Ammon's horn (tissue), 1 donor: ENCODE measurements at regions not wholly inside any gene's neighbourhood (a gene's known extent, or its start where the extent isn't known, plus 50 kb on each side); places are given as distances from the start of the nearest gene placed in this dataset.
A peak's percentile ranks its signal among the peaks of the same experiment; 100 is the strongest.
"Not testable (repeated sequence)": the region's sequence is repeated elsewhere in the genome, so short reads cannot be mapped to it uniquely, and the experiment has no call there.

Experiments used
- DNase-seq: peaks from one replicate; pipeline ENCODE4 v3.0.0-alpha.2; 2016; ENCODE audit warnings: low spot score

DNA sequence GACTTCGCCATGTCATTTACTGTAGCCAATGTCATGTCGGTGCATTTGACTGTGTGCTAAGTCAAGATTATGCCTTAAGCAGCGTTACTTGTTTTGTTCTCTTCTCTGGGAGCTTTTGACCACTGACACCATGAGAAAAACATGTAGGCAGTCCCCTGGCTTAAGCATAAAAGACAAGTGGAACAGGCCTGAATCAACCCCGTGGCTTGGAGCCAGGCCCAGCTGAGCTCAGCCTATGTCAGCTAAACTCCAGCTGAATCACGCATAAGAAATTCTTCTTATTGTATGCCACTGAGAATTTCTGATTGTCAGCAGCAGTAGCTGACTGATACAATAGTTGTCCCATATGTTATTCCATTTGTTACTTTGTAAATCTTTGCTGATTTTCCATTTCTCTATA is 261.9 kb downstream of the CBLL2 start:
- no peak for DNase-seq

DNA sequence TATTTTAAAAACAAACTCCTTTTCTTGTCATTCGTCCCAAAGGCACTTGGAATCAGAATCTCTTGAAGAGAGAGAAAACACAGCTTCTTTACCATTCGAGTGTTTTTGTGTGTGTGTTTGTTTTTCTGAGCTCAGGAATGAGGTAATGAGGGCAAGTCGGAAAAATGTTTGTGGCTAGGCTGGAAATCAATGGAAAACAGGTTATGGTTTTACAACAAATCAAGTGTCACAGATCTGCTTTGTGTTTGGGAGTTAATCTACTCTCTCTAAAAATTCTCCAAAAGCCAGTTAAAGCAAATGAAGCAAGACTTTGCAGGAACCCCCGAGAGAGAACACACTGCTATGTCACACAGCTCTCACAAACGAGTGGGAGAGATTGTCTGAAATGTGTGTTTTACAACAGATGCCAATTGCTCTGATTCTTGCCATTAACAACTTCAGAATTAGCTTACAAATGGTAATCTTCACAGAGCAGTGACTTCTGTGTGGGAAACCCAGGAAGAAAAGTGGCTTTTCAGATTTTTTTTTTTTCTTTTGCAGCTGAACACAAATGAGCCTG is 264.1 kb downstream of the CBLL2 start:
- peak; percentile 31 for DNase-seq

DNA sequence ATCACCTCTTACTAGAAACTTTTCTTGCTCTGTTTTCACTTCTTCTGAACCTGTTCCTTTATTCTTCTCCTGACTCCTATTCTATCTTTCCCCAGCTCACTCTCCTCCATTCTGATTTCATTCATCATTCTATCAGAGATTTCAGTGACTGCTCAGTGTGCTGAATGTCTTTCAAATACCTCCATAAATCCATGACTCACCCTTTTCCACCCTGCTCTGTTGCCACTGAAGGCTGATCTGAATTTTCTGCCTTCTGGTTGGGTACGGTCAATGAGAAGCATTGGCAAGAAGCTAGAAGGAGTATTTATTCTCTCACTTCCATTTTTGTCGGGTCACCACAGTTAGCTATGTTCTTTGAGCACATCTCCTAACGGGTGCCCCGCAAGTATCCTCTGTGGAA is 265.9 kb downstream of the CBLL2 start:
- no peak for DNase-seq

DNA sequence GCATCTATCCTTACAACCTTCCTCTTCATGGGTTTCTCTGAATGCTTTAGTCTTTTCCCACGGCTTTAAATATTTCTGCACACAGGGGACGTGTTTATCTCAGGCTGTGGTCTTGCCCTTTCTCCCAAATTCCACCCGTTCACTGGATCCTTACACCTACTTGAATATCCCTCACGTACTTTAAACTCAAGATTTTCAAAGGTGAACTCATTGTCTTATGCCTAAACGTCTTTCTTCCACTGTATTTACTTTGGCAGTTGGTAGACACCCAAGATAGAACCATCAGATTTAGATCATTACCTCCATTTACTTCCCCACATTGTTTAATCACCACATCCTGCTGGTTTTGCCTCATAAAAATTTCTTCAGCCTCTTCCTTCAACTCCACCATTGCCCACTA is 269.2 kb downstream of the CBLL2 start:
- DNase-seq: no peak

DNA sequence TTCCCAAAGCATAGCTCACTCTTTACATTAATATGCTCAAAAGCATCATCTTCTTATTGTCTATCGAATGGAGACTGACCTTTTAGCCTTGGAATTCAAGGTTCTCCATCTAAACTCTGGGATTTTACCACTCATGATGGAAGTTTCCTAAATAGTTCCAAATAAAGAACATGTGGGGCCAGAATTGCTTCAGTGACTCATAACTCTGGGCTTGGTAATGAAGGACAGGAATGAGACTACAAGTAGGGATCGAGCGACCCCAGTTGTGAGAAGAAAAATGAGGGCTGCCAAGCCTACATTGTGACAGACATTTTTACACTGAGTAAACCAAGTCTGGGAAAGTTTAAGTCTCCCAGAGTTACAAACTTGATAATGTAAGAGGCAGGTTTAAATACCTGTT is 269.9 kb downstream of the CBLL2 start:
- DNase-seq: no peak

DNA sequence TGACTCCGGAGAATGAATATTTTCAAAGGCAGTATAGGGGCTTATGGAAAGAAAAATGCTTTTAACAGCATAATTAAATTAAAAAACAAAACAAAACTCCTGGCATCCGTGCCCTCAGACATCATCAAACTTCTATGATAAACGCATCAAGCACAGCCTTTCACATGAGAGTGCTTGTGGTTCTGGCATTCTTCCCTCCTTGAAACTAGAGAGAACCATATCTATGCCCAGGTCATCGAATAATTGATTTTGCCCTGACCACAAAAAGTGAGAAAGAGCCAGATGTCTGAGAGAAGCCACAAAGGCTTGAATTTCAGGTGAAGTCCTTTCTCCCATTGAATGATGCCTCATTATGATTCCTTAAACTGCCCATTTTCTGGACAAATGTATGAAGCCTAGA is 286.8 kb downstream of the CBLL2 start:
- no peak for DNase-seq

DNA sequence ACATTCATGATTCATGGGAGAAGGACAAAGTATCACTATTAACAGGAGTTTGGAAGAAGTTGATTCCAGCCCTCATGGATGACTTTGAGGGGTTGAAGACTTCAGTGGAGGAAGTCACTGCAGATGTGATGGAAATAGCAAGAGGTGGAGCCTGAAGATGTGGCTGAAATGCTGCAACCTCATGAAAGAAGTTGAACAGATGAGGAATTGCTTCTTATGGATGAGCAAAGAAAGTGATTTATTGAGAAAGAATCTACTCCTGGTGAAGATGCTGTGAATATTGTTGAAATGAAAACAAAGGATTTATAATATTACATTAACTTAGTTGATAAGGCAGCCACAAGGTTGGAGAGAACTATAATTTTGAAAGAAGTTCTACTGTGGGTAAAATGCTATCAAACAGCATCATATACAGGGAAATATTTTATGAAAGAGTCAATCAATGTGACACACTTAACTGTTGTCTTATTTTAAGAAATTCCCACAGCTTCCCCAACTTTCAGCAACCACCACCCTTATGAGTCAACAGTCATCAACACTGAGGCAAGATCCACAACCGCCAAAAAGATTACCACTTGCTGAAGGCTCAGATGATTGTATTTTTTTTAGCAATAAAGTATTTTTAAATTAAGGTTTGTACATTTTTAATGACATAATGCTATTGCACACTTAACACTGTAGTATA is 302.6 kb downstream of the CBLL2 start:
- DNase-seq: no peak

DNA sequence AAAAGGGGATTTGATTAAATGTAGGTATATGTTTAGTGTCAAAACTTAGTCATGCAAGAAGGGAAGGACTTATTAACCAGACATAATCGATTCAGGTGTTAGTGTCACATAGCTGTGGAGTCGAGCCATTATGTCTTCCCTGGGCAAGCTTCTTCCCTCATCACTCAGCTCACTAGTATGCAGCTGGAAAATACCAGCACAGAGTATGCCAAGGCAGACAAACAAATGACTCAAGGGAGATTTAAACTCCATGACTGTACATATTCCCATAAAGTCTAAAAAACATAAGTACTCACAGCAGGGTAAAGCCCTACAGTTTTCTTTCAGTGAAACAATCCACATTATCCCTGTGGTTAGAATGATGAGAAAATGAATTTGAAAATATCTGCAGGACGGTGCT is 304.5 kb downstream of the CBLL2 start:
- DNase-seq: no peak

DNA sequence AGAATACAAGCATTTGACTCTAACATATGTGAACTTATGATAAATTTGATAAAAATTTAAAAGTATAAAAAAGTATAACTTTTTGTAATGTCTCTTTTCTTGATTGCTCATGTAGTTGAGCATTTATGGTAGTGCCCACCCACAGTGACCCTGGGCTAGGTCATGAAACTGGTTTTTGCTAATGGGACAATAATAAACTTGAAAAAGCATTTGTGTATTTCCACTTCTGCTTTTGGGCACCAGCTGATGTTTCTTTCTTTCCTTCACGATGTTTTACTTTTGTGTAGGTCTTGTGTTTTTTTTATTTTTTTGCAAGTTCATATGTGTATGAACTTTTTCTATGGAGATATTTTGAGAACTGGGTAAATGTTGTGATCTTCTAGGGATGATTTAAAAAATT is 313.1 kb downstream of the CBLL2 start:
- no peak for DNase-seq

DNA sequence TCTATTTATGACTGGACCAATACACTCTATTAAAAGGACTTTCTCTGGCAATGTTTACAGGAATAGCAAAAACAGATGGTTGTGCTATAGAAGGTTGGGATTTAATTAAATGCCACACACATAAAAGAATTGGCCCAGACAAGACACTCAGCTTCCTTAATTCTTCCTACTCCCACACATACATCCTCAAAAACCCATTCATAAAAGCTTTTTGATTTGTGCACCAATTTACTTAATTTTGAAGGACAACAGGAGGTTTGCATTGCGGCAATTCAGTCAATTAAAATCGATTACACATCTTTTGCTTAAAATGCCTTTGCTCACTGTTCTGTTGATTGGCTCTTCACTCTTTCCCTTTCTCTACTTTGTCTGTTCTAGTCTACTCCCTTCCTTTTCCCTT is 317.1 kb downstream of the CBLL2 start:
- no peak for DNase-seq

DNA sequence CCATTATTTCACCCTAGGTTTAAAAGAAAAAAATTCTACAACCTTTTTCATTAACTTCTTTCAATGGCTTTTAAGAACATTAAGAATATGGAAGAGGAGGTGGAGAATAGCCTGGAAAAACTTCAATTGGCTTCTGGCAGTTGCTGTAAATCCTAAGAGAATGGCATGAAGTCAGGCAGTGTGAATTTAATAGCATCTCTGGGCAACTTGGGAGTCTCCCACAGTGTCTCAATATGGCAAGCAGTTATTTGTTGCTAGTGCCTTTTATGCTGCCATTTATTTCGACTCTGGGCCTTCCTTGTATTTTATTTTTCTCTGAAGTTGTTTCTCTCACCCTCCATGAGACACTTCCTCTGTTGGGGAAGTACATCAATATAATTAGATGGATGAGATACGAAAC is 322.1 kb downstream of the CBLL2 start:
- no peak for DNase-seq

DNA sequence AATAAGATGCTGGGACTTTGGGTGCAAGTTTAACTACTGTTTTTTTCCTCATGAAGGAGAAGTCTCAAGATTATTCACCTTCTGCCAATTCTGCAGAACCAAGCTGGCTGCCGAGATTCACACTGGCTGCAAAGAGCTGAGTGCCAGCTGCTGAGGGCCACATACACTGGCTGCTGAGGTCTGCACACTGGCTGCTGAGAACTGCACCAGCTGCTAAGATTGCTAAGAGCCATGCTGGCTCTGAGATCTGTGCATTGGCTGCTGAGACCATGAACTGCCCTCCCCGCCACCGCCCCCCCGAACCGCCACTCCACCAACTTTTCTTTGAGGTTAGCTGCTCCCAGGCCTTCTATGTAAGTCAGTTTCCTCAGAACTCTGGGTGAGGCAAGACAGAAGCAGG is 330.3 kb downstream of the CBLL2 start:
- DNase-seq: no peak

DNA sequence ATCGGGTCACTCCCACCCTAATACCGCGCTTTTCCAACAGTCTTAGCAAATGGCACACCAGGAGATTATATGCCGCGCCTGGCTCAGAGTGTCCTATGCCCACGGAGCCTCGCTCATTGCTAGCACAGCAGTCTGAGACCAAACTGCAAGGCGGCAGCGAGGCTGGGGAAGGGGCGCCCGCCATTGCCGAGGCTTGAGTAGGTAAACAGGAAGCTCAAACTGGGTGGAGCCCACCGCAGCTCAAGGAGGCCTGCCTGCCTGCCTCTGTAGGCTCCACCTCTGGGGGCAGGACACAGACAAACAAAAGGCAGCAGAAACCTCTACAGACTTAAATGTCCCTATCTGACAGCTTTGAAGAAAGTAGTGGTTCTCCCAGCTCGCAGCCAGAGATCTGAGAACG is 336.7 kb downstream of the CBLL2 start:
- DNase-seq: not testable (repeated sequence)

DNA sequence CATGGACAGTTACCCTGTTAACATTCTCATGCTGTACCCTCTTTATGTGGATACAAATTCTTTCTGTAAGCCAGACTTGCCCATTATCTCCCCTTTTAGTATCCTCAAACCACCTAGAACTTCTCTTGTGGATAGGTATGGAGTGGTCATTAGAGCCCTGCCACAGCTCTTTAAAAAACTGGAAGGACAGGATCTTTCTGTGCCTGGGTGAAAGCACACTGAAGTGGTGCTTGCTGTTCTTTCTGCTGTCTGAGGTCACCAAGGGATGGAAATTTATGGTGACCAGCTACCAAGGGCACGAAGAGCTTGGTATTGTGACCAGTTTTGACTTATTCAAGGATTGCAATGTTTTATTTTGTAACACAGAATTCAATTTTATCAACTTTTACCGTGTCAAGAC is 344.2 kb downstream of the CBLL2 start:
- no peak for DNase-seq

DNA sequence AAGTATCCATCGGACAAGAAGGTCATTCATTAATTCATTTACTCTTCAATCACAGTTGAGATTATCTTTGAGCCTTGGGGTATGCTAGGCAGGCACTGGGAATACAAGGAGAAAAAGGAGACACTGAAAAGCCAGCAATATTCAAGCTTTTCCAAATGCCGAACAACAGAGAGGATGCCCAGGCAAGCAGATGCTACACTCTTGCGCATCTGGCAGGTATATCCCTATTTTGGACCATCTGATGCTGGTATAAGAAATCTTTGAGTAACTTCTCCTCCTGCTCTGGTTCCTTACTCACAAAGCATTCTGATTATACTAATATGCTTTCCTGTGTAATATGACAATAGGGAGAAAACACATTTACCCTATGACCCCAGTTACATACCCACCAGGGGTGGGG is 354.9 kb downstream of the CBLL2 start:
- DNase-seq: no peak

DNA sequence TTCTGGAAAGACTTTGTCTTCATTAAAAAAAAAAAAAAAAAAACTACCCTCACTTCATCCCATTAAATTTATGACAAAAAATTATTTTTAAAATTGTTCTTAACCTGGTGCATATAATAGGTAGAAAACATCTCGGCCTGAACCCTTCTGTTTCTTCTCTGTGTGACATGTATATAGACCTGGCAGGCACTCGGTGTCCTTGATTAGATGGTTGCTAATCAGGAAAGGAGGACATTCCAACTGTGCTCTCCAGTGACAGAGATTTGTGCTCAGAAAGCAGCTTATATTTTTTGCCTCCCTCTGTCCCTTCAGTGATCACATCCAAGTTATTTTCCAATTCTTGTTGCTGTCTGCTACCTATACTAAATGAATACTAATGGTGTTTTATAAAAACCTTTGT is 355.6 kb downstream of the CBLL2 start:
- no peak for DNase-seq

DNA sequence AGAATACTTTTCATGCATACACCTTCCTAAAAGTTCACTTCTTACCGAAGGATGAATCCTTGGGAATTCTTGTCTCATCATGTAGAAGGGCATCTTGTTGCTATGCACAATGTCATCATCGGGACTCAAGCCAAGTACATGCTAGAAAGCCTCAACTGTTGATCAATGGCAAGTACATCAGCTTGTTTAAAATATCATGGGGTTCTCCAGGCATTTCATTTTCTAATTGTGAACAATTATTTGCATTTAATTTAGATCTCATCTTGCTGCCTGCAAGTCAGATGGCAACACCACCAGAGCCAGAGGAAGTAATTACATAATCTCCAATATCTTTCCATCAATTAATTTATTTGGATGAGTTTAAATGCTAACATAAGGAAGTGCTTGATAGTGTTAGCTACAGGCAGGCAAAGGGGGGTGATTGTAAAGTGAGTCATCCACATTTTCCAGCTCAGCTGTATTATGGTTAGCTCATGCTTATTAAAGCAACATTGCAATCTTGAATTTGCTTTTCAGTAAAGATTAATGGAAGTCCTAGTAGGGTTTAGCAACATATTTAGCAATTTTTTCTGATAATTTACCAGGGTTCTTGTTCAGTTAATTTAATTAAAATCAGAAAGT is 356.5 kb downstream of the CBLL2 start:
- DNase-seq: peak; percentile 10

DNA sequence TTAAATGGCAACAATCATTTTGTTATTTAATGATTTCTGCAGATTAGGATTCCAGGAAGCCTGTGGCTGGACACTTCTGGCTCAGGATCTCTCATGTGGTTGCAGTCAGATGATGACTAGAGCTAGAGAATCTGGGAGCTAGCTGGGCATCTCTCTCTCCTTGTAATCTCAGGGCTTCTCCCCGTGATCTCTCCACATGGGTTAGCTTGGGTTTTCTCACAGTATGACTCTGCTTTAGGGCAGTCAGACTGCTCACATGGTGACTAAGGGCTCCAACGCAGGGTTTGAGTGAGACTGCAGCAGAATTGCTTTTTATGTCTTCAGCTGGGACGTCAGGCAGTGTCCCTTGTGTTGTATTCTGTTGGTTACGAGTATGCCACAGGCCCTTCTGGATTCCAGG is 361.4 kb downstream of the CBLL2 start:
- no peak for DNase-seq

DNA sequence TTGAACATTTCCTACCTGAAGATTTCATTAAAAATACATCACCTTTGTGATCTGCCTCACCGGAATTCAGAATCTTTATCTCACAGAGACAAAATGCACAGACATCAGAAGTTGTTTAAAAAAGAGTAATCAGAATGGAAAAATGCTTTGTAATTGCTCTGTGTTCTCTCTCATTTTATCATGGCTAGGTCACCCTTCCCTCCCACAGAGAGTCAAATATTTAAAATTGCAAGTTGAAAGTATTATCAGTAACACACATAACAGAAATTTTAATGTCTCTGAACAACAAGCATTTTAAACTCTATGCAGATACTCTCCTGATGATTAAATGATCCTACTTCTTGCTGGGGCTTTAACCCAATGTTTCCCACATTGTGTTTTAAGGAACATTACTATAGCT is 362.0 kb downstream of the CBLL2 start:
- DNase-seq: no peak

DNA sequence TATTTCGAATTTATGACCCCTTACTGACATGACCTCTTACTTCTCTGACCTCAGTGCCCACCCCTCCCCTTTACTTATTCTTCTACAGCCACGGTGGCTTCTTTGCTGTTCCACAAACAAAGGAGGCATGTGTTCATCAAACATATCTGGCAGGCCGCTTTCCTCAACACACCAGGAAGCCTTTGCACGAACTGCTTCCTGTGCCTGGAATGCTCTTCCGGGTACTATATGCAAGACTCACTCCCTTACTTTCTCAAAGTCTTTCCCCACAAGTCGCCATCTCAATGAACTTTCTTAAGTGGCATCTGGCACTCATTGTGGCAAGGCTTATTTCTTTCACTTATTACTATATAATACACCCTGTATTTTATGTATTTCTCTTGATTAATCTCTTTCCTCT is 351.5 kb upstream of the DDX53 start:
- no peak for DNase-seq

DNA sequence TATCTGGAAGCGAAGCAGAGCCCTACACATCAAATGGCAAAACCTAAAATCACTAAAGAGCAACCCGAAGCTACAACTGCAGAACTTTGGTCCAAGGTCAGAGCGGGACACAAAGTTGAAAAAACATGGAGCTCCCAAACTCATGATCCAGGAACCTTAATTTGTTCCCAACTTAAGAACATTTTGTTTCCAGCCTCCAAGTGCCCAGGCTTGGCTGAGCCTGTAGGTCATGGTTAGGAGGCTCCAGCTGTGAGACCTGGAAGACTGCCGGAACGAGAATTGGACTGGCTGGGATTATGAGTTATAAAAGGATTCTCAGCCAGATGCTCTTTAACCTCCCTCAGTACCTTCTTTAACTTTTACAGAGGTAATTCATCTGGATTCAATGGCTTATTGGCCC is 349.1 kb upstream of the DDX53 start:
- DNase-seq: no peak

DNA sequence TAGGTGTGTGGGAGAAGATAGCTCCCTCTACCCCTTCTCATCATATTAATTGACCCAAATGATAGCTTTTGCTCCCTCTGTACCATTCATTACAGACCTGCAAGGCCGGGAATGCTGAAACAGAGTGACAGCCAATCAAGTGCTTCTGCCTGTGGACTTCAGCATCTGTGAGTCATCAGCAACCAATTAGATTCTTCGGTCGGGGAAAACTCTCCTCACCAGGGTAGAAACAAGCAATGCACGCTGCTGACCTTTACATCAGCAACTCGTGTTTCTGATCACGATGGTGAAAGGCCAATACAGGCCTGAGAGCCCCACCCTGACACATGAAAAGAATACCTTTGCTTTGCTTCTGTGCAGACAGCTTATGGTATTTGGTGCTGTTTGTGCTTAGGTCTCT is 347.2 kb upstream of the DDX53 start:
- DNase-seq: no peak

DNA sequence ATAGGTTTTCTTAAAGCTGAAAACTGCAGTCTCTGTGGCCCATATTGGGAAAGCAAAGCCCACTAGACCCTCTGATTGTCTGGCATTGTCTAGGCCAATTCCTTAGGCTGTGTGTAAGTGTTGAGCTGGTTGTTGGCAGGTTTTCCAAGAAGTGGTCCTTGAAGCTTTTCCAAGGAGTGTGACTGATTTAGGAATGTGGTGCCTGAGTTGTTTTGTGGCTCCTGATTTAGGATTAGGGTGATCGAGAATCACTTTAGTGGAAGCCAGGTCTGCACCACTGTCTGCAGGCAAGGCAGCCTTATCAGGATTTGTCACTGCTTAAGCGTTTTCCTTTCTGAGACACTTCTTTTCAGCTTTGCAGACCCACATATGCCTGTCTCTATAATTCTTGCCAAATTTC is 339.0 kb upstream of the DDX53 start:
- DNase-seq: no peak

DNA sequence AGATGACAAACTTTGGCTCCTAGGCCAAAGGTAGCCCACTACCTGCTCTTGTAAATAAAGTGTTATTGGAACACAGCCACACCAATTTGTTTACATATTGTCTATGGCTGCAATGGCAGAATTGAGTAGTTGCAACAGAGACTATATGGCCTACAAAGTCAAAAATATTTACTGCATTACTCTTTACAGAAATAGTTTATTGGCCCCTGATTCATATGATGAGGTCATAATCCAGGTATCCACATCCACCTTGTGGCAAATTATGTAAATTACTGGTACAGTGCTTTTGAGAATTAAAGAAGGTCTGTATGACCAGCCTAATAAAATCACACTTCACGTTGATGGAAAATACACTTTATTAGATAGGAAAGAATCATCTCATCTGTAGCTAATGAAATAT is 337.0 kb upstream of the DDX53 start:
- no peak for DNase-seq
